Gastroesophageal sphincter (tissue), 3 donors: ENCODE measurements at regions not wholly inside any gene's neighbourhood (a gene's known extent, or its start where the extent isn't known, plus 50 kb on each side); places are given as distances from the start of the nearest gene placed in this dataset.

ENCODE experiments used
- EP300 ChIP-seq: sonication (generic); formaldehyde crosslinking; IDR thresholded peaks from one replicate; pipeline ENCODE4 v1.6.1; 2017; ENCODE audit warnings: antibody characterized with exemption, mild to moderate bottlenecking
- POLR2A ChIP-seq, 2 donors: fragments of 450-650 bp; IDR thresholded peaks; one replicate each; pipeline ENCODE4 v1.6.1; 2017; ENCODE audit warnings: antibody characterized with exemption in 2 of 2, mild to moderate bottlenecking in 2 of 2, moderate library complexity in 1 of 2
- POLR2AphosphoS5 ChIP-seq: sonication (generic); formaldehyde crosslinking; IDR thresholded peaks from one replicate; pipeline ENCODE4 v1.6.1; 2017; ENCODE audit warnings: antibody characterized with exemption
- TF ChIP-seq, protein P1 (sequence below), 4 experiments: fragments of 200-600 bp in 2 of 4; fragments of 450-650 bp in 2 of 4; sonication (generic) in 1 of 4; IDR thresholded peaks; one replicate each; pipeline ENCODE4 v1.5.1; 2017 to 2019; ENCODE audit warnings: antibody characterized with exemption in 4 of 4, mild to moderate bottlenecking in 2 of 4, moderate library complexity in 2 of 4

DNA sequence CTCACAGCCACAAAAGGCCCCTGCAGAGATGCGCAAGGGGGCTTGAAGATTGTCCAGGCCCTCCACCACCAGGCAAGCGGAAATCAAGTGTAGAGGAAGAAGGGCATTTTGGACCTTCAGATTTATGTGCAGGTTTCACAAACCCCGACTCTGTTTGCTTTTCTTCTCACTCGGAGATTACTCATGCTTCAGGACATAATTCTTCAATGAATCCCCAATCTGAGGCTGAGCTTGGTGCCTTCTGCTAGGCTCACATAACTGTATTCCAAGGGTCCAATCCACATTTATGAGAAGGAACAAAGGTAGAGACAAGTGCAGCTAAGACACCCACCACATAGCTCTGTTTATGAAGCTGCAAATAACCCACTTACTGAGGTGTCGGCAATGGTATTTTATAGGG lies 50.6 kb upstream of the NMNAT3 start:
- no peak for TF ChIP-seq POLR2AphosphoS5
- no peak for TF ChIP-seq POLR2A (IDR thresholded peaks at IDR 0.05)
- TF ChIP-seq, protein P1, sequence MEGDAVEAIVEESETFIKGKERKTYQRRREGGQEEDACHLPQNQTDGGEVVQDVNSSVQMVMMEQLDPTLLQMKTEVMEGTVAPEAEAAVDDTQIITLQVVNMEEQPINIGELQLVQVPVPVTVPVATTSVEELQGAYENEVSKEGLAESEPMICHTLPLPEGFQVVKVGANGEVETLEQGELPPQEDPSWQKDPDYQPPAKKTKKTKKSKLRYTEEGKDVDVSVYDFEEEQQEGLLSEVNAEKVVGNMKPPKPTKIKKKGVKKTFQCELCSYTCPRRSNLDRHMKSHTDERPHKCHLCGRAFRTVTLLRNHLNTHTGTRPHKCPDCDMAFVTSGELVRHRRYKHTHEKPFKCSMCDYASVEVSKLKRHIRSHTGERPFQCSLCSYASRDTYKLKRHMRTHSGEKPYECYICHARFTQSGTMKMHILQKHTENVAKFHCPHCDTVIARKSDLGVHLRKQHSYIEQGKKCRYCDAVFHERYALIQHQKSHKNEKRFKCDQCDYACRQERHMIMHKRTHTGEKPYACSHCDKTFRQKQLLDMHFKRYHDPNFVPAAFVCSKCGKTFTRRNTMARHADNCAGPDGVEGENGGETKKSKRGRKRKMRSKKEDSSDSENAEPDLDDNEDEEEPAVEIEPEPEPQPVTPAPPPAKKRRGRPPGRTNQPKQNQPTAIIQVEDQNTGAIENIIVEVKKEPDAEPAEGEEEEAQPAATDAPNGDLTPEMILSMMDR (IDR thresholded peaks at IDR 0.05): no peak
- TF ChIP-seq EP300: no peak
